Kidney (tissue), 13 donors: ENCODE measurements at regions not wholly inside any gene's neighbourhood (a gene's known extent, or its start where the extent isn't known, plus 50 kb on each side); places are given as distances from the start of the nearest gene placed in this dataset.

Experiments
- DNase-seq, 5 donors: peaks; one replicate each; pipeline ENCODE4 v3.0.0-alpha.2; 2013 to 2020
- FAIRE-seq: peaks from 2 replicates; lab custom pipeline; 2012; peaks lifted over from hg19 to GRCh38; lab: Jason Lieb, UNC
- H3K27ac ChIP-seq, 2 donors: one replicate each; pipeline ENCODE4 v1.7.0; 2013; ENCODE audit warnings: low read depth in 2 of 2, low read length in 2 of 2, inconsistent platforms in 1 of 2
- H3K27me3 ChIP-seq: one replicate; pipeline ENCODE4 v1.7.1; 2013; ENCODE audit warnings: low read length, inconsistent platforms; ENCODE audit not compliant: control insufficient read depth, insufficient read depth
- H3K36me3 ChIP-seq, 3 donors: one replicate each; pipeline versions ENCODE4 v1.7.0 to v1.7.1; 2013; ENCODE audit warnings: low read length in 3 of 3, control low read depth in 1 of 3, inconsistent platforms in 1 of 3; ENCODE audit not compliant: insufficient read depth in 3 of 3, control insufficient read depth in 2 of 3
- H3K4me1 ChIP-seq, 3 donors: one replicate each; pipeline versions ENCODE4 v1.7.0 to v1.7.1; 2013; ENCODE audit warnings: low read length in 3 of 3, inconsistent platforms in 1 of 3, low read depth in 1 of 3; ENCODE audit not compliant: control insufficient read depth in 2 of 3, insufficient read depth in 2 of 3
- H3K4me3 ChIP-seq, 3 donors: one replicate each; pipeline versions ENCODE4 v1.7.0 to v1.8.1; 2013; ENCODE audit warnings: low read length in 3 of 3, control low read depth in 1 of 3, inconsistent platforms in 1 of 3
- H3K9ac ChIP-seq, 3 donors: one replicate each; pipeline versions ENCODE4 v1.7.0 to v1.7.1; 2013; ENCODE audit warnings: low read length in 3 of 3, control low read depth in 1 of 3, inconsistent platforms in 1 of 3
- H3K9me3 ChIP-seq, 3 donors: one replicate each; pipeline versions ENCODE4 v1.7.0 to v1.7.1; 2013; ENCODE audit warnings: low read length in 3 of 3, control low read depth in 1 of 3, inconsistent platforms in 1 of 3; ENCODE audit not compliant: control insufficient read depth in 2 of 3, insufficient read depth in 1 of 3
- CTCF ChIP-seq: IDR thresholded peaks from 3 replicates; pipeline ENCODE4 v1.5.1; 2012; ENCODE audit warnings: mild to moderate bottlenecking, moderate library complexity, borderline replicate concordance; ENCODE audit not compliant: insufficient read depth; ENCODE audit errors: extremely low read depth
- intact Hi-C: fragments of 100-400 bp; cut with DNase I; formaldehyde crosslinking; loops from one replicate; pipeline ENCODE4 v1.11.1; 2022
- donor health status: control.
- donor health status: control.
- donor health status: control.
- donor health status: control.
- donor health status: control.
- donor health status: DM: yes; HTN: yes; CAD: no.
- donor health status: Normal renal cell carcinoma (clear cell type).

DNA sequence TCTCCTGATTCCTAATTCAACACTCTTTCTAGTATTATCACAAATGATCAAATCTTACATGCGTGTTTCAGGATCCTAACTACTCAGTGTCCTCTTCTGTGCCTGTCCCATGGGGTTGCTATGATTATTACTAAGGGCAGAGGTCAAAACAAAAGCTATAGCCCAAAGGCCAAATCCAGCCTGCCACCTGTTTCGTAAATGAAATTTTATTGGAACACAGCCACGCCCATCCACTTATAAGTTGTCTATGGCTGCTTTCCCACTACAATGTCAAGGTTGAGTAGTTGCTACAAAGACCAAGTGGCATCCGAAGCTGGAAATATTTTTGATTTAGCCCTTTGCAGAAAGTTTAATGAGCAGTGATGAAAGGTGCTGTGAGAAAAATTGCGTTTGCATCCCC lies 336.6 kb downstream of the TMEM114 start:
- no peak for TF ChIP-seq CTCF
- Histone ChIP-seq H3K9me3 (no peaks in the 10 kb centered on the region), H3K4me3 (no peak overlapping the region), H3K9ac (no peak overlapping the region), H3K36me3 (no peaks in the 10 kb centered on the region), H3K27ac (no peak overlapping the region), H3K27me3 (no peaks in the 10 kb centered on the region), H3K4me1 (no peaks in the 10 kb centered on the region)
- FAIRE-seq (no peak), DNase-seq (no peak)
- intact Hi-C loops, result no loop called here

DNA sequence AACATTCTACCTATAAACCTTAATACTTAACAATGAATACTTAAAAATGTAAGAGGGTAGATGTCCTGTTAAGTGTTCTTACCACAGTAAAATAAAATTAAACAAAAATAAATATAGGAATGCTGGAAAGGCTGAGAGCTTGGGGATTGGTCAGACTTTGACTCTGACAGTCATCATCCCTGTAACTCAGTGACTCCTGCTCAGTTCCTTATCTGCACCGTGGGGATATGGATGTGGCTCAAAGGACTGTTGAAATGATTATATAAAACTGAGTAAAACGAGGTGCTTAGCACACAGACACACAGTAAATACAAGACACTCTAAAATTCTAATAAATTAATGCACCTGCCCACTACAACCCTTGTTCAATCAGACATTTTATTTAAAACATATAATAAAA lies 338.6 kb downstream of the TMEM114 start:
- Histone ChIP-seq H3K9me3 (no peaks in the 10 kb centered on the region), H3K36me3 (no peaks in the 10 kb centered on the region)
- intact Hi-C loops, result no loop called here

DNA sequence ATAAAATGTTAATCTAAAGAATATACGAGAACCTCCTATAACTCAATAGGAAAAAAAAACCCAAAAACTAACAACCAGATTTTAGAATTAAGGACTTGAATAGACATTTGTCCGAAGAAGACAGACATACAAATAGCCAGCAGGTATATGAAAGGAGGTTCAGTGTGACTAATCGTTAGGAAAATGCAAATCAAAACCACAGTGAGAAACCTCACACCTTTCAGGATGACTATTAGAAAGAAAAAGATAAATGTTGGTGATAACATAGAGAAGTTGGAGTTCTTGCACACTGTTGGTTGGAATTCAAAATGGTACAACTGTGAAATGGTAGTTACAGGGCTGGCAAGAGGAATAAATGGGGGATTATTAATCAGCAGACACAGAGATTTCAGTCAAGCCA lies 339.0 kb downstream of the TMEM114 start:
- Histone ChIP-seq H3K4me1 (no peaks in the 10 kb centered on the region), H3K9ac (no peak overlapping the region), H3K36me3 (no peaks in the 10 kb centered on the region), H3K9me3 (no peaks in the 10 kb centered on the region), H3K27ac (no peak overlapping the region), H3K4me3 (no peak overlapping the region), H3K27me3 (no peaks in the 10 kb centered on the region)
- FAIRE-seq, result no peak
- no peak for DNase-seq
- no peak for TF ChIP-seq CTCF
- intact Hi-C loops, result no loop called here

More for the DNA sequence above, 338.6 kb downstream of the TMEM114 start:
- Histone ChIP-seq H3K4me3 (no peak overlapping the region), H3K9ac (no peak overlapping the region), H3K27ac (no peak overlapping the region), H3K27me3 (no peaks in the 10 kb centered on the region), H3K4me1 (no peaks in the 10 kb centered on the region)
- FAIRE-seq, result no peak
- DNase-seq, result no peak
- TF ChIP-seq CTCF, result no peak

GRCh38 chr16:8247993-8248392 lies 342.3 kb downstream of the TMEM114 start:
- Histone ChIP-seq H3K4me1 (no peaks in the 10 kb centered on the region), H3K4me3 (no peak overlapping the region), H3K27ac (no peak overlapping the region), H3K9ac (no peak overlapping the region), H3K9me3 (no peaks in the 10 kb centered on the region), H3K27me3 (no peaks in the 10 kb centered on the region), H3K36me3 (no peaks in the 10 kb centered on the region)
- intact Hi-C loops, result no loop called here
- DNase-seq, result no peak
- FAIRE-seq, result no peak
- TF ChIP-seq CTCF, result no peak
